HepG2 (cell line): ENCODE measurements at regions not wholly inside any gene's neighbourhood (a gene's known extent, or its start where the extent isn't known, plus 50 kb on each side); places are given as distances from the start of the nearest gene placed in this dataset.

Experiments
- ARID3A ChIP-seq: IDR thresholded peaks from 2 replicates; pipeline ENCODE4 v1.6.1; 2012; ENCODE audit warnings: low read depth, low read length, improper control_type of control experiment
- ARID5B ChIP-seq: IDR thresholded peaks from 2 replicates; pipeline ENCODE4 v1.4.0; 2020; ENCODE audit warnings: mild to moderate bottlenecking, missing genetic modification reagents
- BHLHE40 ChIP-seq: IDR thresholded peaks from 2 replicates; pipeline ENCODE4 v1.6.1; 2011; ENCODE audit warnings: low read length, improper control_type of control experiment
- DR1 ChIP-seq: sonication (generic); formaldehyde crosslinking; IDR thresholded peaks from 2 replicates; pipeline ENCODE4 v1.8.0; 2021; ENCODE audit warnings: mild to moderate bottlenecking, missing genetic modification reagents, inconsistent platforms
- E2F2 ChIP-seq: sonication (generic); formaldehyde crosslinking; IDR thresholded peaks from 2 replicates; pipeline ENCODE4 v1.4.0; 2020; ENCODE audit warnings: missing genetic modification reagents, borderline replicate concordance
- FOXK1 ChIP-seq: sonication (generic); formaldehyde crosslinking; IDR thresholded peaks from 2 replicates; pipeline ENCODE4 v1.4.0; 2020; ENCODE audit warnings: low read depth, missing genetic modification reagents, borderline replicate concordance
- GPN1 ChIP-seq: sonication (generic); formaldehyde crosslinking; IDR thresholded peaks from 2 replicates; pipeline ENCODE4 v1.5.1; 2020; ENCODE audit warnings: missing genetic modification reagents, borderline replicate concordance
- HES4 ChIP-seq: sonication (generic); formaldehyde crosslinking; IDR thresholded peaks from 2 replicates; pipeline ENCODE4 v1.9.0; 2021; ENCODE audit warnings: mild to moderate bottlenecking, missing genetic modification reagents, borderline replicate concordance
- HNF4A ChIP-seq: sonication (generic); formaldehyde crosslinking; IDR thresholded peaks from 2 replicates; pipeline ENCODE4 v1.4.0; 2020; ENCODE audit warnings: missing genetic modification reagents
- IKZF5 ChIP-seq: IDR thresholded peaks from 2 replicates; pipeline ENCODE4 v1.6.1; 2018; ENCODE audit warnings: missing genetic modification reagents, mild to moderate bottlenecking, missing compliant biosample characterization
- SIN3B ChIP-seq: fragments of 150-350 bp; IDR thresholded peaks from 2 replicates; pipeline ENCODE4 v1.6.1; 2014; ENCODE audit warnings: low read length
- SIX1 ChIP-seq: sonication (generic); formaldehyde crosslinking; IDR thresholded peaks from 2 replicates; pipeline ENCODE4 v1.4.0; 2020; ENCODE audit warnings: missing genetic modification reagents, borderline replicate concordance
- SOX13 ChIP-seq, 3 experiments: fragments of 450-650 bp in 1 of 3; sonication (generic) in 1 of 3; formaldehyde crosslinking in 1 of 3; IDR thresholded peaks in 2 of 3; conservative IDR thresholded peaks in 1 of 3; 2 replicates each; pipeline versions ENCODE4 v1.5.0 to v1.6.1; 2016 to 2020; ENCODE audit warnings: antibody characterized with exemption in 1 of 3, mild to moderate bottlenecking in 1 of 3, missing compliant biosample characterization in 1 of 3, missing genetic modification reagents in 1 of 3, moderate library complexity in 1 of 3
- SOX6 ChIP-seq, 2 experiments: fragments of 450-650 bp in 1 of 2; sonication (generic) in 1 of 2; formaldehyde crosslinking in 1 of 2; IDR thresholded peaks; 2 replicates each; pipeline versions ENCODE4 v1.4.0 to v1.6.1; 2017 to 2020; ENCODE audit warnings: antibody characterized with exemption in 1 of 2, mild to moderate bottlenecking in 1 of 2, missing genetic modification reagents in 1 of 2
- TCF7 ChIP-seq: sonication (generic); IDR thresholded peaks from 2 replicates; pipeline ENCODE4 v1.6.1; 2016; ENCODE audit warnings: antibody characterized with exemption, low read depth
- TCF7L2 ChIP-seq: IDR thresholded peaks from 2 replicates; pipeline ENCODE4 v1.6.1; 2011; ENCODE audit warnings: mild to moderate bottlenecking, low read depth, low read length, moderate library complexity
- TEAD2 ChIP-seq: sonication (generic); formaldehyde crosslinking; IDR thresholded peaks from 2 replicates; pipeline ENCODE4 v1.9.0; 2021; ENCODE audit warnings: missing genetic modification reagents
- TEAD3 ChIP-seq: optimal IDR thresholded peaks from 2 replicates; pipeline ENCODE3; 2016; ENCODE audit warnings: borderline replicate concordance
- ZIK1 ChIP-seq: sonication (generic); formaldehyde crosslinking; IDR thresholded peaks from 2 replicates; pipeline ENCODE4 v1.5.0; 2020; ENCODE audit warnings: mild to moderate bottlenecking, low read depth, missing genetic modification reagents, borderline replicate concordance
- ZNF510 ChIP-seq: sonication (generic); formaldehyde crosslinking; IDR thresholded peaks from 2 replicates; pipeline ENCODE4 v1.4.0; 2020; ENCODE audit warnings: low read depth, mild to moderate bottlenecking, missing genetic modification reagents
- ZNF619 ChIP-seq: sonication (generic); formaldehyde crosslinking; IDR thresholded peaks from 2 replicates; pipeline ENCODE4 v1.4.0; 2020; ENCODE audit warnings: mild to moderate bottlenecking, missing genetic modification reagents

- peak; percentile 46; the same call in 1 of the 2 replicates for TF ChIP-seq E2F2 (CRISPR knock-in tag)
- TF ChIP-seq HNF4A = peak; percentile 35
- peak; percentile 64; the same call in 1 of the 2 replicates for TF ChIP-seq TEAD2 (CRISPR knock-in tag)
- peak; percentile 68; the same call in 1 of the 2 replicates for TF ChIP-seq SIX1 (CRISPR knock-in tag)
- 0 out of 2 replicates have a peak, but pooled peaks have one; percentile 16 for TF ChIP-seq BHLHE40
- peak; percentile 37; the same call in 1 of the 2 replicates for TF ChIP-seq FOXK1 (CRISPR knock-in tag)
- peak; percentile 58 for TF ChIP-seq ARID5B (CRISPR knock-in tag)
- TF ChIP-seq ZNF510 (CRISPR knock-in tag) = no peak
- peak; percentile 99 for TF ChIP-seq TEAD3
- no peak for TF ChIP-seq SOX6 (IDR thresholded peaks at IDR 0.05)
- 0 out of 2 replicates have a peak, but pooled peaks have one; percentile 29 for TF ChIP-seq SOX6 (CRISPR knock-in tag; IDR thresholded peaks at IDR 0.05)
- TF ChIP-seq IKZF5 (CRISPR knock-in tag) = no peak
- no peak for TF ChIP-seq HES4 (CRISPR knock-in tag)
- no peak for TF ChIP-seq ZIK1
- TF ChIP-seq SIN3B = no peak
- TF ChIP-seq GPN1 (CRISPR knock-in tag) = no peak
- peak; percentile 93; the same call in 1 of the 2 replicates for TF ChIP-seq ZNF619
- peak; percentile 27; the same call in 1 of the 2 replicates for TF ChIP-seq TCF7
- no peak for TF ChIP-seq DR1
- peak; percentile 80 for TF ChIP-seq ARID3A
- TF ChIP-seq TCF7L2 = no peak
- no peak for TF ChIP-seq SOX13 (IDR thresholded peaks at IDR 0.05)
- TF ChIP-seq SOX13 (CRISPR knock-in tag; conservative IDR thresholded peaks at IDR 0.05 in 1 of 2, IDR thresholded peaks at IDR 0.05 in 1 of 2) = peak in 1 of 2 experiments; percentile 34; a peak in 1 of 4 replicates
Observed at GRCh38 chr6:22147921-22148776, 148.7 kb downstream of the PRL start (continued).
